H1 (cell line): ENCODE measurements at regions not wholly inside any gene's neighbourhood (a gene's known extent, or its start where the extent isn't known, plus 50 kb on each side); places are given as distances from the start of the nearest gene placed in this dataset.

Experiments used
- CHD7 ChIP-seq: fragments of 300-600 bp; sonication (generic); IDR thresholded peaks from 2 replicates; pipeline ENCODE4 v1.7.1; 2012; ENCODE audit warnings: low read length, moderate library complexity, mild to moderate bottlenecking, inconsistent platforms; ENCODE audit not compliant: insufficient replicate concordance
- EGR1 ChIP-seq: IDR thresholded peaks from 2 replicates; pipeline ENCODE4 v1.6.1; 2011; ENCODE audit warnings: low read depth, low read length, borderline replicate concordance
- GTF2F1 ChIP-seq: IDR thresholded peaks from 2 replicates; pipeline ENCODE4 v1.6.1; 2012; ENCODE audit warnings: low read depth, low read length, improper control_type of control experiment, borderline replicate concordance
- SP1 ChIP-seq: IDR thresholded peaks from 2 replicates; pipeline ENCODE4 v1.6.1; 2011; ENCODE audit warnings: low read depth, low read length
- SUZ12 ChIP-seq: fragments of 200-600 bp; sonication (generic); IDR thresholded peaks from 2 replicates; pipeline ENCODE4 v1.6.1; 2012; ENCODE audit warnings: mild to moderate bottlenecking, inconsistent platforms, low read length, moderate library complexity, mixed read lengths

- TF ChIP-seq CHD7 (no peak), GTF2F1 (no peak), SUZ12 (no peak), SP1 (no peak), EGR1 (no peak)
- TF ChIP-seq, all 59 proteins: peak for 0
These were observed 330.6 kb upstream of the GATB start (continued) for GRCh38 chr4:152091405-152091804.
